ACHN (cell line): ENCODE measurements at regions not wholly inside any gene's neighbourhood (a gene's known extent, or its start where the extent isn't known, plus 50 kb on each side); places are given as distances from the start of the nearest gene placed in this dataset.

ENCODE experiments used
- DNase-seq: peaks from one replicate; pipeline ENCODE4 v3.0.0-alpha.2; 2015
- in situ Hi-C: cut with HindIII; loops from 2 replicates; pipeline ENCODE4 v1.10.0; 2017; ENCODE audit warnings: low sequenced_read_pairs, low pct_ligation_motif_present, low pct_unique_long_range_greater_than_20kb

- no peak for DNase-seq
- in situ Hi-C loops = no loop called here
Observed at GRCh38 chr15:38885471-38885952, 320.9 kb upstream of the RASGRP1 start.

- peak; percentile 39 for DNase-seq
Observed at GRCh38 chr15:38886315-38887163, 321.9 kb upstream of the RASGRP1 start.

GRCh38 chr15:38888701-38889221 lies 324.1 kb upstream of the RASGRP1 start:
- DNase-seq = no peak
- in situ Hi-C loops = no loop called here

More at GRCh38 chr15:38886315-38887163, 321.9 kb upstream of the RASGRP1 start:
- in situ Hi-C loops = no loop called here

- DNase-seq = no peak
Observed at GRCh38 chr15:38890194-38890593, 325.6 kb upstream of the RASGRP1 start.

GRCh38 chr15:38893925-38894242 lies 329.3 kb upstream of the RASGRP1 start:
- in situ Hi-C loops = no loop called here
- DNase-seq = no peak

More at GRCh38 chr15:38890194-38890593, 325.6 kb upstream of the RASGRP1 start:
- in situ Hi-C loops = no loop called here

GRCh38 chr15:38894243-38894948 lies 329.8 kb upstream of the RASGRP1 start:
- DNase-seq = peak; percentile 95
- in situ Hi-C loops = no loop called here

GRCh38 chr15:38895326-38896255 lies 331.0 kb upstream of the RASGRP1 start:
- DNase-seq = peak; percentile 2
- in situ Hi-C loops = no loop called here

- in situ Hi-C loops = no loop called here
- DNase-seq = no peak
Observed at GRCh38 chr15:38896647-38897046, 332.0 kb upstream of the RASGRP1 start.

- in situ Hi-C loops = no loop called here
- no peak for DNase-seq
Observed at GRCh38 chr15:38897551-38897950, 332.9 kb upstream of the RASGRP1 start.

GRCh38 chr15:38898236-38898635 lies 333.6 kb upstream of the RASGRP1 start:
- no peak for DNase-seq
- in situ Hi-C loops = no loop called here

- in situ Hi-C loops = no loop called here
- DNase-seq = no peak
Observed at GRCh38 chr15:38899300-38899699, 334.7 kb upstream of the RASGRP1 start.

- in situ Hi-C loops = no loop called here
- DNase-seq = no peak
Observed at GRCh38 chr15:38904298-38904697, 339.7 kb upstream of the RASGRP1 start.

GRCh38 chr15:38905632-38906031 lies 341.0 kb upstream of the RASGRP1 start:
- no peak for DNase-seq
- in situ Hi-C loops = no loop called here

GRCh38 chr15:38920966-38921365 lies 356.4 kb upstream of the RASGRP1 start:
- in situ Hi-C loops = no loop called here
- no peak for DNase-seq

GRCh38 chr15:38921471-38921870 lies 356.9 kb upstream of the RASGRP1 start:
- in situ Hi-C loops = no loop called here
- no peak for DNase-seq

- no peak for DNase-seq
- in situ Hi-C loops = no loop called here
Observed at GRCh38 chr15:38928431-38928830, 363.8 kb upstream of the RASGRP1 start.

- in situ Hi-C loops = no loop called here
- DNase-seq = no peak
Observed at GRCh38 chr15:38930851-38931572, 366.4 kb upstream of the RASGRP1 start.

- in situ Hi-C loops = no loop called here
Observed at GRCh38 chr15:38941399-38941953, 376.9 kb upstream of the RASGRP1 start.

More at GRCh38 chr15:38941399-38941953, 376.9 kb upstream of the RASGRP1 start:
- DNase-seq = peak; percentile 9
